Omental fat pad (tissue), 3 donors: ENCODE measurements at regions not wholly inside any gene's neighbourhood (a gene's known extent, or its start where the extent isn't known, plus 50 kb on each side); places are given as distances from the start of the nearest gene placed in this dataset.

Experiments used
- ATAC-seq: fragments of 150-250 bp; one replicate; pipeline ENCODE4 v1.9.1; 2016; ENCODE audit warnings: mild to moderate bottlenecking, moderate library complexity; ENCODE audit not compliant: low FRiP score
- DNase-seq: peaks from one replicate; pipeline ENCODE4 v3.0.0-alpha.2; 2019; ENCODE audit warnings: low spot score
- CTCF ChIP-seq, 3 donors: fragments of 450-650 bp; IDR thresholded peaks; one replicate each; pipeline ENCODE4 v1.5.1; 2016 to 2017; ENCODE audit warnings: antibody characterized with exemption in 3 of 3, mild to moderate bottlenecking in 3 of 3, moderate library complexity in 2 of 3

- DNase-seq (no peak), ATAC-seq (no peak)
- TF ChIP-seq CTCF (IDR thresholded peaks at IDR 0.05), result no peak
Measured at GRCh38 chr13:76503291-76503690, 382.9 kb downstream of the KCTD12 start.

DNA sequence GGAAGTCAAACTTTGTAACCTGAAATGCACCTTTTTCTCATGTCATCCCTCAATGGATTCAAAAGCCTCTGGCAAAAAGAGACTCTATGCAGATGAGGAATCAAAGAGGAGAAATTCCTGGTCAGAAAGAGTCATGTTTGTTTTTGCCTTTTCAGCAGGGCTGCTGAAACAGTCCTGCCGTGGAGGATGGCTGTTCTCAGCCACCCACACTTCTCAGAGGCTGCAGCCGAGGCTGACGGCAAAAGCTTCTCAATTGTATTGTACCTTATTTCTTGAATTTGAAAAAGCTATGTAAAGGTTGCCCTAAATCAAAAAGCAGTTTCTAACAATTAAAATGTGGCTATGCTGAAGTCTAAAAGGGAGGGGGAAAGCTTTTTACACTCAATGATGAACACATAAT lies 385.3 kb downstream of the KCTD12 start:
- no peak for ATAC-seq
- no peak for DNase-seq
- TF ChIP-seq CTCF (IDR thresholded peaks at IDR 0.05), result no peak

DNA sequence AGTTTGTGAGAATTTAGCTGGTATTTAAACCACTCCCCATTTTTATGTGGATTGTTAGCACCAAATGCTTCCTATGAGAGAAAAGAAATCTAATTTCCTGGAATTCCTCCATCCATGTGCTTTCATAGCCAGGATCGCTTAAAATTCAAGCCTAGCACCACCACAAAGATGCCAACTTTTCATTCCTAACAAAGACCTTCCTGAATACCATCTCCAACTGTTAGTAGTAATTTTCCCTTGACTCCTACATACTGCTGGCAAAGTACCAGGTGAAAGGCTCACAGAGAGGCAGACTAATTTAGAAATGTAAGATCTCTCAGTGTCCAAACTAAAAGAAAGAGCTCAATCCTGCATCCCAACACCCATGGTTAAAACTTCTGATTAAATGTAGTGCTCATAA lies 386.3 kb downstream of the KCTD12 start:
- no peak for DNase-seq
- ATAC-seq, result no peak
- TF ChIP-seq CTCF (IDR thresholded peaks at IDR 0.05), result no peak

DNA sequence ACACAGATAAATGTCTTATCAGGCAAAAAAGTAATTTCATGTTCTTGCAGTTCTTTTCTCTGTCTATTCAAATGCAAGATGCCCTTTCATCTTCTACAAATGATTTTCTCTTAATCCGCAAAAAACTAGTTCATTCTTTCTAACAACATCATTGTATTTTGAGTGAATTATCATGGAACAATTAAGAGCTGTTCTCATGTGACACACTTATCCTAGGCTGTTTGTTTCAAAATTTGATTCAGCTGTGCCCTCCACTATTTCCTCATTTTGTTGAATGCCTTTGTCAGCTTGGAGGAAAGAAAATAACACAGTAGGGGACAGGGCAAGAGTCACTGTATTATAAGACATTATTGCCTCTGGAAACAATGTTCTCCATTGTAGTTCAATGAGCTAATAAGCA lies 396.9 kb downstream of the KCTD12 start:
- ATAC-seq, result no peak

DNA sequence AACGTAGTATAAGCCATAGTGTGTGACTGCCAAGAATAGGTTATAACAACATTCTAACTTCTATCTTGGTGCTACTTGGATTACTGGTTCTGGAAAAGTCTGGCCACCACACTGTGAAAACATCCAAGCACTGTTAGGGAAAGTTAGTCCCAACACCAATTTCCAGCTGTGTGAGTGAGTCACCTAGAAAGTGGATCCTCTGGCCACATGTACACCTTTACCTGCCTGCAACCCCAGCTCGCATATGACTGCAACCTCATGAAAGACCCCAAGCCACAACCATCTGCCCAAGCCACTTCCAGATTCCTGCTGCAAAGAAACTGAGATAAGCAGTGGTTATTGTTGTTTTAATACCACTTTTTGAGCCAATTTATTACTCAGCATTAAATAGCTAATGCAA lies 404.5 kb downstream of the KCTD12 start:
- DNase-seq (no peak), ATAC-seq (no peak)
- no peak for TF ChIP-seq CTCF (IDR thresholded peaks at IDR 0.05)

More for the DNA sequence above, 396.9 kb downstream of the KCTD12 start:
- TF ChIP-seq CTCF (IDR thresholded peaks at IDR 0.05), result no peak
- no peak for DNase-seq

GRCh38 chr13:76474966-76475365 lies 411.2 kb downstream of the KCTD12 start:
- no peak for TF ChIP-seq CTCF (IDR thresholded peaks at IDR 0.05)
- DNase-seq (no peak), ATAC-seq (no peak)

- TF ChIP-seq CTCF (IDR thresholded peaks at IDR 0.05), result no peak
- DNase-seq (no peak), ATAC-seq (no peak)
Measured at GRCh38 chr13:76474356-76474755, 411.8 kb downstream of the KCTD12 start.
